GM19324 (cell line): ENCODE measurements at regions not wholly inside any gene's neighbourhood (a gene's known extent, or its start where the extent isn't known, plus 50 kb on each side); places are given as distances from the start of the nearest gene placed in this dataset.
"Not testable (repeated sequence)": the region's sequence is repeated elsewhere in the genome, so short reads cannot be mapped to it uniquely, and the experiment has no call there.

Experiments used
- ATAC-seq: cut with Tn5 transposase; IDR thresholded peaks from one replicate; pipeline ENCODE4 v1.9.1; 2021; ENCODE audit warnings: mild to moderate bottlenecking, moderate library complexity; ENCODE audit not compliant: unreplicated experiment, low FRiP score

DNA sequence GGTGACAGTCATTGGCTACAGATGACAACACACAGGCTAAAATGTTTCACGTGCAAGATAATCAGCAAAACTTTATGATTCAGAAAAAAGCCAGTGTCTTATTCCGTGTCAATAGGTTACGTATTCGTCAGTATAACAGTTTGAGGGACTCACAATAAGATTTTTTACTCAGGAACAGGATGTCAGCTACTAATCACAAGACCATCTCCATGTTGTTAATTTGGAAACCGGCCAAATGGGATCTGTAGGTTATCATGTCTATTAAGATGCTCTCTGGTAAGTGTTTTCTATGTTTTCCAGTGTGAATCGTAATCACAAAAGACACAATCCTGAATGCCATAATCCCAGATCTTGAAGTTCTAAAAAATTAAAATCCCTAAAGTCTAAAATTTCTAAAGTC lies 197.3 kb downstream of the ETV1 start:
- no peak for ATAC-seq

GRCh38 chr7:13793926-13794325 lies 195.5 kb downstream of the ETV1 start:
- ATAC-seq = no peak

DNA sequence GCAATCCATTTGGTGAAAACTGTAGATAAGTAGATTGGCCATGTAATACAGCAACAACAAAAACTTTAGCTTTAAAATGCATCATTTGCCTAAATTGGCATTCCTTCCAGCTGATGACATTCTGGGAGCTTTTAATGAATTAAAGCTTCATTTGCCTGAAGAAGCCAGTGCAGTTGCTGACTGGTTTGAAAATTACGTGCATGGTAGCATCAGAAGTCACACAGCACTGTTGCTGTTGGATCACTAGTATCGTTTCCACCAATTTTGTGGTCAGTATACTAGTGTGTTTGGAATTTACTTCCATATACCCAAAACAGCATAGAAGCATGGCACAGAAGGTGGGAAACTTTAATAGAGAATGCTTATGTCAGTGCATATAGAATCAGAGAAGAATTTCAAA lies 194.9 kb downstream of the ETV1 start:
- ATAC-seq = no peak

GRCh38 chr7:13797545-13797944 lies 191.9 kb downstream of the ETV1 start:
- no peak for ATAC-seq

DNA sequence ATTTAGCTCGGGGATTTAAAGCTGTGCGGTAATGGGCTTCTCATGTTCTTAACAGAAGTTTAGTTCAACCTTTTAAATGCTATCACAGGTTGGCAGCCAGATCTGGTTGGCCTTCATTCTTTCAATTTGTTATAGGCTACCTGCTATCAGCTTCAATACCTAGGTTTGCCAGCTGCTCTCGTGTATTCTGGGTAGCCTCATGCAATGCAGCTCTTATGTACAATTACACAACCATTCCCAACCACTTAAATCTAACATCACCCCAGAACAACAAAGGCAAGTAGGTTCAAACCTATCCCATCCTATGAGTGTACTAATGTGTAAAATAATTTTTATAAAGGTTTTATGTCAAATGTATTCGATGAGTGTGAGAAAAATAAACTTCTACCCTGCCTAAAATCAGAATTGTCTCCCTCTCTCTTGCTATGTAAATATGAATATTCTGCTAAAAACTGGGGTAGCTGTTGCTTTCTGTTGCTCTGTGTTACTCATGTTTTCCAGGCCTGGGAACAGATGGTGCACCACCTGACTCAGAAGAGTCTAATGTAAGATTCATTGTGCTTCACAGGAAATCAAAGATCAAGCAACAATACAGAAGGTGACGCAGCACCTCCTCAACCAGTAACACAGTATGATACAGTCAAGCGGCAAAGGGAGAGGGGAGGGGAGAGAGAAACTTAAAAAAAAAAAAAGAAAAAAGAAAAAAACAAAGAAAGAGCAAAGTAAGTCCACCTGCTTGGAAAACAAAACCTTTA lies 188.6 kb downstream of the ETV1 start:
- ATAC-seq = no peak

GRCh38 chr7:13801669-13802068 lies 187.8 kb downstream of the ETV1 start:
- ATAC-seq = no peak

DNA sequence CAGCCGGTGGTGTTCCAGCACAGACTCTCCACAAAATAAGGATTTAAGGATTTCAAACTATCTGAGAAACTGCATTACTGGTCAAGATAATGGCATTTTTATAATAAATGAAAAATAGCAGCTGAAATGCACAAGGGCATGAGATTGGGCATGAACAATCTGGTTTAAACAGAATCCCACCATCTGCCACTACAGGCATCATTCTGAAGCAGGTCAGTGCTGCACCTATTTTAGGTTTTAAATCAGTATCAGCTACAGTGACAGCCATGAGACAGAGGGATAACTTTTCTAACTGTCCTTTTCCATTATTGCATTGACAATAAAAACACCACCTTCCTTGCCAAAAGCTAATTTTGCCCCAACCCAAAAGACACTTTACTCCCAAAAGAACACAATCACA lies 186.8 kb downstream of the ETV1 start:
- no peak for ATAC-seq

DNA sequence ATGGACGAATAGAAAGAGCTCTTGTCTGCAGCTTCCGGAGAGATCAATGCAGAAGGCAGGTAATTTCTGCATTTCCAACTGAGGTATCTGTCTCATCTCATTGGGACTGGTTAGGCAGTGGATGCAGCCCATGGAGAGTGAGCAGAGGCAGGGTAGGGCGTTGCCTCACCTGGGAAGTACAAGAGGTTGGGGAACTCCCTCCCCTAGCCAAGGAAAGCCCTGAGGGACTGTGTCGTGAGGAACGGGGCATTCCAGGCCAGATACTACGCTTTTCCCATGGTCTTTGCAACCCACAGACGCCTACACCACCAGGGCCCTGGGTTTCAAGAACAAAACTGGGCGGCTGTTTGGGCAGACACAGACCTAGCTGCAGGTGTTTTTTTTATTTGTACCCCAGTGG lies 186.3 kb downstream of the ETV1 start:
- ATAC-seq = no peak

- ATAC-seq = not testable (repeated sequence)
These were observed 183.2 kb downstream of the ETV1 start for GRCh38 chr7:13806089-13806867.

DNA sequence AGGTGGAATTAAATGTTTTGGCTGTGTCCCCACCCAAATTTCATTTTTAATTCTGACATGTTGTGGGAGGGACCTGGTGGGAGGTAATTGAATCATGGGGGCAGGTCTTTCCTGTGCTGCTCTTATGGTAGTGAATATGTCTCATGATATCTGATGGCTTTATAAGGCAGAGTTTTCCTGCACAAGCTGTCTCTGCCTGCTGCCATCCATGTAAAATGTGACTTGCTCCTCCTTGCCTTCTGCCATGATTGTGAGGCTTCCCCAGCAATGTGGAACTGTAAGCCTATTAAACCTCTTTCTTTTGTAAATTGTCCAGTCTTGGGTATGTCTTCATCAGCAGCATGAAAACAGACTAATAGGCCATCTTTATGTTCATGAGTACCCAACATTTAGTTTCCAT lies 172.2 kb downstream of the ETV1 start:
- ATAC-seq = not testable (repeated sequence)

DNA sequence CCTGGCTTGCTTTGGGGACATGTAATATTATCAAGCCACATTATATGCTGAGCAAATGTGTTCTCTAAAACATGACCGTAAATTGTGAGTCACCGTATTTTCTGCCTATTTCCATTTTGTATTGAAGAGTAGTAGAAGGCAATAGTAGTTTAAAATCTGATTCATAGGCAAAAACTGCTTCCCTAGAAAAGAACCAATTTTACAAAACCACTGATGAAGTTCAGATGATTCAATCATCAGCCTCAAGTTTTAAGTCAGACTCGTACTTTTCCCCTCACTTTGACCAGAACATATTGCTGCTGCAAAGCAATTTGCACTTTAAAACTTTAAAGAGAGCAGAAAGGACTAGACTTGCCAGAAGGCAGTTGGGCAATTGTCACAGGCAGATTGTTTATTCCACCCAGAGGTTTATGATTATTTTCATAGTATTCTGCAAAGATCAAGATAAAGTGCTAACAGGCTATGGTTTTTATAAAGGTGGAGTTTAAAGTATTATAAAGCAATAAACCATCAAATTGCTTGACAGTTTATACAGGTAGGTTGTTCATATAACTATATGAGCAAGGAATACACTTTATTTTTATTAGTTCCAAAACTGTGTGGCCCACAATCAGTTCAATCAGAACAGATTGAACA lies 168.2 kb downstream of the ETV1 start:
- no peak for ATAC-seq

DNA sequence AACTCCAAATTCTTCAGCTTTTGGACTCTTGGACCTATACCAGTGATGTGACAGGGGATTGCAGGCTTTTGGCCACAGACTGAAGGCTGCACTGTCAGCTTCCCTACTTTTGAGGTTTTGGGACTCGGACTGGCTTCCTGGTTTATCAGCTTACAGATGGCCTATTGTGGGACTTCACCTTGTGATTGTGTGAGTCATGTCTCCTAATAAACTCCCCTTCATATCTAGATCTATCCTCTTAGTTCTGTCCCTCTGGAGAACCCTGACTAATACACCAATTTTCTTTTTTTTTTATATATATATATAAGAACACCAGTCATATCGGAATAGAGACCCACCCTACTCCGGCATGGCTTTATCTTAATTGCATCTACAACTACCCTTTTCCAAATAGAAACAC lies 166.8 kb downstream of the ETV1 start:
- ATAC-seq = no peak

GRCh38 chr7:13826752-13827151 lies 162.7 kb downstream of the ETV1 start:
- ATAC-seq = no peak

DNA sequence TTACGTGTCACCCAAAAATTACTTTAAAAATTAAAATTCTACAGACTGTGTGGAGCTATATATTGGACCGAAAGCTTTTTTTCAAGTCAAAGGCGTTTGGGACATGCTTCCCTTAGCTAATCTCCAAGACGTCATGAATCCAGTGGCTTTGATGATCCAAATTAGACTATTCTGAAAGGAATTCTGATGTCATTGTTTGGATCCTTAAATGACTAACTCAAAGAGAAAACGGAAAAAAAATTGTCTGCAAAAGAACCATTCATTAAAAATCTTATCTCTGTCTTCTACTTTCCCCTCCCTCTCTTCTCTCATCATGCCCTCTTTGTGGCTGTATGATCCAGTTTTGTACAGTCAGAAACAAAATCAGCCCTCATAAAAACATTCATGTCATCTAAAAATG lies 161.8 kb downstream of the ETV1 start:
- no peak for ATAC-seq

GRCh38 chr7:13829231-13829630 lies 160.2 kb downstream of the ETV1 start:
- ATAC-seq = no peak

DNA sequence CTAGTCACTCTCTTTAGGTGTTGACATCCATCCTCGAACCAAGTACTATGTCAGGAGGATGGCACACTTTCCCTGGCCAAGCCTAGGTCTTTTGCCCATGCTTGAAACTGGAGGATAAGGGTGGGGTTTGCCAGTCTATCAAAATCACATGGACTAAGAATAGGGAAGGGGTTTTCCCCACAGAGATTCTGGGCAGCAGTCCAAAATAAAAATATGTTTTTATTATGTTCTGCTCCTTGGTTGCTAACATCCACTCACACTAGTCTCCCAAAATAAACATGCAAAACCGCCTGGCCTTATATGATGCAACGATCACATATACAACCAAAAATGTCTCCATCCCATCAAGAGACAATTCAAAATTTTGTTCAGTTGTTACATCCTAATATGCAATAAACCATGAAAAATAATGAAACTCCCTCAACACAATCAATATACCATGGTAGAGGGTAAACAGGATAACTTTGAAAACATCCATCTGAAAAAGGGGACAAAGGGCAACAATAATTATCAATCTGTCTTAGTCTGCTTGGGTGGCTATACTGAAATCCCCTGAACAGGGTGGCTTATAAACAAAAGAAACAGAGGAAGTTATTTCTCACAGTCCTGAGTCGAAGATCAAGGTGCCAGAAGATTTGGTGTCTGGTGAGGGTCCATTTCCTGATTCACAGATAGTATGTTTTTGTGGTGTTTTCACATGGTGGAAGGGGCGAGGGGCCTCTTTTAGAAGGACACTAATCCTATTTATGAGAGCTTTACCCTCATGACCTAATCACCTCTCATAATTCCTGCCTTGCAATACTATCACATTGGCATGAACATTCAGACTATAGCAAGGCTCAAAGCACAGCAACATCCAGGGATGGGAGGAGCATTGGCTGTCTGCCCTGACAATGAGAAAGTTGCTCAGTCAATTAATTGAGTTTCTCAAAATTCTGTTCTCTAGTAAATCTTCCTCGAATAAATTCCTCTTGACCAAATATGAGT lies 159.3 kb downstream of the ETV1 start:
- no peak for ATAC-seq

GRCh38 chr7:13832346-13832745 lies 157.1 kb downstream of the ETV1 start:
- no peak for ATAC-seq

DNA sequence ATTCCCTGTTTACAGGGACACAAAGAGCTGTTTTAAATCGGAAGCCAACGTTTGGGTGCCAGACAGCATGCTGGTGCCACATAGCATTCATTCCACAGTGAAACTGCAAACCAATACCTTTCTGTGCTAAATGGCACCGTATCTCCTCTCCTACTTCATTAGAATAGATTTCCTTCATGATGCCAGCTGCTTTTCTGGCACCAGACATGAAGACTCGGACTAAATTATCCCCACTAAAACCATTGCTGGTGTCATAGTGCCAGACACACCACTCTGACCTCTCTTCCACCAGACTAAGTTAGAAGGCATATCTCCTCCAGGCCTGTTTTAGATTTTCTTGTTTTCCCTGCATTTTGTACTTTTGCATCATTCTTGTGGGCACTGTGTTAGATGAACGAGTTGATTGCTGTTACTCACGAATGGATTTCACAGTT lies 155.1 kb downstream of the ETV1 start:
- no peak for ATAC-seq

GRCh38 chr7:13835442-13835841 lies 154.0 kb downstream of the ETV1 start:
- ATAC-seq = no peak

- no peak for ATAC-seq
These were observed 150.4 kb downstream of the ETV1 start for GRCh38 chr7:13839063-13839462.
